ENCODE measurements at regions not wholly inside any gene's neighbourhood (a gene's known extent, or its start where the extent isn't known, plus 50 kb on each side); places are given as distances from the start of the nearest gene placed in this dataset.

GRCh38 chr17:71938340-71939010 is 182.3 kb upstream of the SOX9 start:
- DNase-seq: peak in 9 of 51 donors; percentile 1 to 8 (median 4)

- DNase-seq: no peak
Measured at GRCh38 chr17:71941920-71942319, 178.9 kb upstream of the SOX9 start.

GRCh38 chr17:71942626-71943025 is 178.2 kb upstream of the SOX9 start:
- DNase-seq: peak in 16 of 51 donors; percentile 2 to 40 (median 9)

- no peak for DNase-seq
Measured at GRCh38 chr17:71948703-71949422, 172.0 kb upstream of the SOX9 start.

GRCh38 chr17:71959154-71959553 is 161.7 kb upstream of the SOX9 start:
- DNase-seq: no peak

GRCh38 chr17:71963351-71963750 is 157.5 kb upstream of the SOX9 start:
- DNase-seq: no peak

- DNase-seq: no peak
Measured at GRCh38 chr17:71963791-71964190, 157.0 kb upstream of the SOX9 start.

GRCh38 chr17:71964559-71964958 is 156.3 kb upstream of the SOX9 start:
- no peak for DNase-seq

GRCh38 chr17:71966055-71966454 is 154.8 kb upstream of the SOX9 start:
- DNase-seq: no peak

- DNase-seq: peak in 1 of 51 donors; percentile 26
Measured at GRCh38 chr17:71966459-71967313, 154.1 kb upstream of the SOX9 start.

- DNase-seq: no peak
Measured at GRCh38 chr17:71969500-71969899, 151.3 kb upstream of the SOX9 start.

GRCh38 chr17:71970312-71970711 is 150.5 kb upstream of the SOX9 start:
- no peak for DNase-seq

- DNase-seq: no peak
Measured at GRCh38 chr17:71974051-71974450, 146.8 kb upstream of the SOX9 start.

- peak in 39 of 51 donors; percentile 3 to 47 (median 22) for DNase-seq
Measured at GRCh38 chr17:71975331-71975801, 145.5 kb upstream of the SOX9 start.

GRCh38 chr17:71976011-71976649 is 144.7 kb upstream of the SOX9 start:
- DNase-seq: peak in 48 of 51 donors; percentile 5 to 92 (median 65)

GRCh38 chr17:71978435-71978834 is 142.4 kb upstream of the SOX9 start:
- DNase-seq: no peak

- no peak for DNase-seq
Measured at GRCh38 chr17:71980171-71980570, 140.6 kb upstream of the SOX9 start.

GRCh38 chr17:71983828-71984227 is 137.0 kb upstream of the SOX9 start:
- peak in 1 of 51 donors; percentile 9 for DNase-seq

- DNase-seq: no peak
Measured at GRCh38 chr17:71985111-71986039, 135.4 kb upstream of the SOX9 start.

- no peak for DNase-seq
Measured at GRCh38 chr17:71986886-71987285, 133.9 kb upstream of the SOX9 start.
